ENCODE measurements at regions not wholly inside any gene's neighbourhood (a gene's known extent, or its start where the extent isn't known, plus 50 kb on each side); places are given as distances from the start of the nearest gene placed in this dataset.

DNA sequence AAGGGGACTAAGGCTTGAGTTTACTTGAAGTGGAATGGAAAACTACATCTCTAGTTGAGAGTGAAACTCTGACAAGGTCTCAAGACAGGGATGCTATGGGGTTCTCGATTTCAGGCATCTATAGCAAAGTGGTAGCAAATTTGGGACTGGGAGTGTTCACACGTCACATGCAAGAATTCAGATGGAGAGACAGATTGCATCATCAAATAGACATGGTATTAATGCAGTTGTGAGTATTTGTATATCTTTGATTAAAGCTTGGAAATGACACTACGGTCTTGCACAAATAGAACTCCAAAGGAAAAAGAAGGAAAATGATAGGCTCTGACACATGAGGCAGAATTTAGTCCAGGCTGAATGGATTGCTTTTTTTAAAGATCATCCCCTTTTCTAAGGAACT lies 1061.6 kb upstream of the FANCL start:
- TF ChIP-seq ZNF274 (IDR thresholded peaks at IDR 0.05; ENCODE audit: low read depth, low read length) (no peak), YY1 (IDR thresholded peaks at IDR 0.05; ENCODE audit: insufficient read depth, insufficient read length) (no peak)
